GM12878 (cell line): ENCODE measurements at regions not wholly inside any gene's neighbourhood (a gene's known extent, or its start where the extent isn't known, plus 50 kb on each side); places are given as distances from the start of the nearest gene placed in this dataset.

Experiments
- BACH1 ChIP-seq: fragments of 450-650 bp; IDR thresholded peaks from 2 replicates; pipeline ENCODE4 v1.6.1; 2017; ENCODE audit warnings: mild to moderate bottlenecking, borderline replicate concordance
- BCL11A ChIP-seq: IDR thresholded peaks from 2 replicates; pipeline ENCODE4 v1.6.1; 2011; ENCODE audit warnings: low read depth, low read length
- BCLAF1 ChIP-seq: fragments of 450-650 bp; IDR thresholded peaks from 2 replicates; pipeline ENCODE4 v1.6.1; 2017; ENCODE audit warnings: antibody characterized with exemption, mild to moderate bottlenecking, moderate library complexity
- CHD2 ChIP-seq: IDR thresholded peaks from 2 replicates; pipeline ENCODE4 v1.6.1; 2011; ENCODE audit warnings: low read depth, low read length, improper control_type of control experiment, borderline replicate concordance
- E4F1 ChIP-seq: fragments of 450-650 bp; IDR thresholded peaks from 2 replicates; pipeline ENCODE4 v1.6.1; 2018; ENCODE audit warnings: borderline replicate concordance, mild to moderate bottlenecking; ENCODE audit not compliant: partially characterized antibody
- ELK1 ChIP-seq: IDR thresholded peaks from 2 replicates; pipeline ENCODE4 v1.6.1; 2012; ENCODE audit warnings: low read depth, low read length, improper control_type of control experiment
- IKZF1 ChIP-seq: fragments of 450-650 bp; conservative IDR thresholded peaks from 2 replicates; pipeline ENCODE4 v1.6.1; 2017; ENCODE audit warnings: antibody characterized with exemption, mild to moderate bottlenecking
- MEF2B ChIP-seq: fragments of 450-650 bp; IDR thresholded peaks from 2 replicates; pipeline ENCODE4 v1.6.1; 2018; ENCODE audit warnings: mild to moderate bottlenecking, moderate library complexity; ENCODE audit not compliant: partially characterized antibody, poor library complexity, severe bottlenecking
- MYC ChIP-seq: IDR thresholded peaks from 2 replicates; pipeline ENCODE4 v1.6.1; 2011; ENCODE audit warnings: mild to moderate bottlenecking, low read length, moderate library complexity, inconsistent platforms; ENCODE audit not compliant: insufficient read depth, insufficient replicate concordance, insufficient read length, severe bottlenecking
- NBN ChIP-seq: fragments of 450-650 bp; IDR thresholded peaks from 2 replicates; pipeline ENCODE4 v1.6.1; 2016
- NR2F1 ChIP-seq: fragments of 450-650 bp; conservative IDR thresholded peaks from 2 replicates; pipeline ENCODE4 v1.6.1; 2017; ENCODE audit warnings: mild to moderate bottlenecking
- RELA ChIP-seq: fragments of 450-650 bp; IDR thresholded peaks from 2 replicates; pipeline ENCODE4 v1.8.0; 2014; ENCODE audit warnings: borderline replicate concordance; ENCODE audit not compliant: partially characterized antibody
- RELB ChIP-seq: fragments of 450-650 bp; IDR thresholded peaks from 2 replicates; pipeline ENCODE4 v1.6.1; 2017; ENCODE audit warnings: low read depth, mild to moderate bottlenecking, moderate library complexity
- SKIL ChIP-seq: fragments of 450-650 bp; IDR thresholded peaks from 2 replicates; pipeline ENCODE4 v1.6.1; 2017; ENCODE audit warnings: mild to moderate bottlenecking, low read depth, inconsistent platforms; ENCODE audit not compliant: poor library complexity, severe bottlenecking
- SREBF2 ChIP-seq: IDR thresholded peaks from 2 replicates; pipeline ENCODE4 v1.6.1; 2012; ENCODE audit warnings: mild to moderate bottlenecking, low read length
- ZNF217 ChIP-seq: fragments of 450-650 bp; IDR thresholded peaks from 2 replicates; pipeline ENCODE4 v1.6.1; 2017; ENCODE audit warnings: antibody characterized with exemption, mild to moderate bottlenecking

- peak; percentile 94 for TF ChIP-seq RELB
- TF ChIP-seq SREBF2: no peak
- TF ChIP-seq RELA: peak; percentile 66
- TF ChIP-seq MEF2B: peak; percentile 62
- TF ChIP-seq E4F1: no peak
- 0 out of 2 replicates have a peak, but pooled peaks have one; percentile 16 for TF ChIP-seq BCLAF1
- peak; percentile 32; the same call in 1 of the 2 replicates for TF ChIP-seq CHD2
- TF ChIP-seq ELK1: no peak
- no peak for TF ChIP-seq ZNF217
- TF ChIP-seq NBN: 0 out of 2 replicates have a peak, but pooled peaks have one; percentile 27
- TF ChIP-seq IKZF1: peak; percentile 71
- TF ChIP-seq BACH1: 0 out of 2 replicates have a peak, but pooled peaks have one; percentile 11
- TF ChIP-seq BCL11A: peak; percentile 24; the same call in 1 of the 2 replicates
- peak; percentile 16 for TF ChIP-seq SKIL
- TF ChIP-seq NR2F1: peak; percentile 89
- TF ChIP-seq MYC: no peak
These were observed 227.4 kb upstream of the CMC1 start (continued) for GRCh38 chr3:28013864-28014473.
